ENCODE measurements at regions not wholly inside any gene's neighbourhood (a gene's known extent, or its start where the extent isn't known, plus 50 kb on each side); places are given as distances from the start of the nearest gene placed in this dataset.
"Not testable (repeated sequence)": the region's sequence is repeated elsewhere in the genome, so short reads cannot be mapped to it uniquely, and the experiment has no call there.

DNA sequence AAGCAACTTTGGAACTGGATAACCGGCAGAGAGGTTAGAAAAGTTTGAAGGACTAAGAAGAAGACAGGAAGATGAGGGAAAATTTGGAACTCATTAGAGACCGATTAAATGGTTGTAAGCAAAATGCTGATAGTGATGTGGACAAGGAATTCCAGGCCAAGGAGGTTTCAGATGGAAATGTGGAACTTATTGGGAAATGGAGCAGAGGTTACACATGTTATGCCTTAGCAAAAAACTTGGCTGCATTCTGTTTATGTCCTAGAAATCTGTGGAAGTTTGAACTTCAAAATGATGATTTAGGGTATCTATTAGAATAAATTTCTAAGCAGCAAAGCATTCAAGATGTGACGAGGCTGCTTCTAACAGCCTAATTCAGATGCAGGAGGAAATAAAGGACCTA is 675.1 kb upstream of the SYT4 start:
- no peaks in the 10 kb centered on the region for H3K27me3 ChIP-seq (ENCODE audit: control insufficient read depth, insufficient read depth, low read length)
- H3K27ac ChIP-seq (ENCODE audit: low read depth, low read length), result no peak overlapping the region
- H3K4me1 ChIP-seq (ENCODE audit: control insufficient read depth, insufficient read depth, low read length), result no peaks in the 10 kb centered on the region
- H3K9ac ChIP-seq (ENCODE audit: low read length), result no peak overlapping the region
- peaks cover 16% of the 10 kb centered on the region for H3K9me3 ChIP-seq (ENCODE audit: control insufficient read depth, insufficient read depth, low read depth, low read length)
- H3K36me3 ChIP-seq (ENCODE audit: control insufficient read depth, insufficient read depth, low read length), result no peaks in the 10 kb centered on the region
- H3K4me3 ChIP-seq (ENCODE audit: low read depth, low read length), result no peak overlapping the region

DNA sequence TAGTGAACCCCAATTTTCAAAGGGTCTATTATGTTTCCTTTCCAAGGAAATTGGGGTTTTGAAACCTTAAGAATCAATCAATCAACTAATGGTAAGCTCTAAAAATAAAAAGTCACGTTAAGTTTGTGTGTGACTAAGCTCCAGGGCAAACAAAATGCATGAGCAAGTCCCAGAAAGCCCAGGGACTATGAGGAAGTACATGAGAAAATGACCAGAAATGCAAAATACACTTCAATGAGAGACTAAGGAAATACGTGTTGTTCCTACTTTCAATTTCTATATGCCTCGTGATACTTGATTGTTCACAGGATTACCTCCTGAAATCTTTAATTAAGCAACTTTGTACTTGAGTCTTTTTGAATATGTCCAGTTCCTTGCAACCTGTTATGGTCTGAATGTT is 684.4 kb upstream of the SYT4 start:
- Histone ChIP-seq H3K9ac (ENCODE audit: low read length) (no peak overlapping the region), H3K9me3 (ENCODE audit: control insufficient read depth, insufficient read depth, low read depth, low read length) (no peaks in the 10 kb centered on the region), H3K4me1 (ENCODE audit: control insufficient read depth, insufficient read depth, low read length) (no peaks in the 10 kb centered on the region), H3K36me3 (ENCODE audit: control insufficient read depth, insufficient read depth, low read length) (no peaks in the 10 kb centered on the region), H3K4me3 (ENCODE audit: low read depth, low read length) (no peak overlapping the region), H3K27ac (ENCODE audit: low read depth, low read length) (no peak overlapping the region), H3K27me3 (ENCODE audit: control insufficient read depth, insufficient read depth, low read length) (no peaks in the 10 kb centered on the region)

DNA sequence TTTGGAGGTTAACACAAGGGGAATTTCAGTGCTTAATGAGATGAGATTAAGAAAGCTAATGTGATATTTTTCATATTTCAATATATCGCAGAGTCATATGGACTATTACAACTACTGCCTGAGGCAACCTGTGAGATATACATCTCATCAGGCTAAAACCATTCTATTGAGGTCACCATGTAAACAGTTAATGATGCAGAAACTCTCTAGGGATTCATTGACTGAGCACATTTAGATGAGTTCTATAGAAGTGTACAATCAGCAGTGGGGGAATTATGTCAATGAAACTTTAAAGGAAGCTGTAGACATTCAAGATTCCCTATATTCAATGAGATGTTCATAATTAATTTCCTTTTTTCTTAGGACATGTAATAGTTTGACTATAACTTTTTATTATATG is 687.4 kb upstream of the SYT4 start:
- no peaks in the 10 kb centered on the region for H3K9me3 ChIP-seq (ENCODE audit: control insufficient read depth, insufficient read depth, low read depth, low read length)
- H3K27ac ChIP-seq (ENCODE audit: low read depth, low read length), result no peak overlapping the region
- H3K9ac ChIP-seq (ENCODE audit: low read length), result no peak overlapping the region
- no peaks in the 10 kb centered on the region for H3K36me3 ChIP-seq (ENCODE audit: control insufficient read depth, insufficient read depth, low read length)
- no peak overlapping the region for H3K4me3 ChIP-seq (ENCODE audit: low read depth, low read length)
- H3K27me3 ChIP-seq (ENCODE audit: control insufficient read depth, insufficient read depth, low read length), result no peaks in the 10 kb centered on the region
- no peaks in the 10 kb centered on the region for H3K4me1 ChIP-seq (ENCODE audit: control insufficient read depth, insufficient read depth, low read length)

DNA sequence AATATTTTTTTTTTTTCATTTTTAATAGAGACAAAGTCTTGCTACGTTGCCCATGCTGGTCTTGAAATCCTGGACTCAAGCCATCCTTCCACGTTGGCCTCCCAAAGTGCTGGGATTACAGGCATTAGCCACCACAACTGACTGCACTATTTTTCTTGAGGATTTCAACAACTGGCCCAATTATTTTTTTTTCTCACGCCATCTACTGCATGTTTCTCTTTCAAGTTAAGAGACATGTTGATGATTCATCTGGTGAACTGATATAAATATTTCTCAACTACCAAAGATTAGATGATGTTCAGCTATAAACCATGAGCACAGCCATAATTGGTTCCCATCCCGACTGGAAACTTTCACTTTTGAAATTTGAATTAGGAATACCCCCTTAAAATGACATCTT is 688.4 kb upstream of the SYT4 start:
- no peak overlapping the region for H3K9ac ChIP-seq (ENCODE audit: low read length)
- H3K27ac ChIP-seq (ENCODE audit: low read depth, low read length), result no peak overlapping the region
- H3K9me3 ChIP-seq (ENCODE audit: control insufficient read depth, insufficient read depth, low read depth, low read length), result no peaks in the 10 kb centered on the region
- H3K4me1 ChIP-seq (ENCODE audit: control insufficient read depth, insufficient read depth, low read length), result no peaks in the 10 kb centered on the region; the same call in 1 of the 2 replicates
- H3K36me3 ChIP-seq (ENCODE audit: control insufficient read depth, insufficient read depth, low read length), result no peaks in the 10 kb centered on the region
- H3K4me3 ChIP-seq (ENCODE audit: low read depth, low read length), result no peak overlapping the region
- no peaks in the 10 kb centered on the region for H3K27me3 ChIP-seq (ENCODE audit: control insufficient read depth, insufficient read depth, low read length)

DNA sequence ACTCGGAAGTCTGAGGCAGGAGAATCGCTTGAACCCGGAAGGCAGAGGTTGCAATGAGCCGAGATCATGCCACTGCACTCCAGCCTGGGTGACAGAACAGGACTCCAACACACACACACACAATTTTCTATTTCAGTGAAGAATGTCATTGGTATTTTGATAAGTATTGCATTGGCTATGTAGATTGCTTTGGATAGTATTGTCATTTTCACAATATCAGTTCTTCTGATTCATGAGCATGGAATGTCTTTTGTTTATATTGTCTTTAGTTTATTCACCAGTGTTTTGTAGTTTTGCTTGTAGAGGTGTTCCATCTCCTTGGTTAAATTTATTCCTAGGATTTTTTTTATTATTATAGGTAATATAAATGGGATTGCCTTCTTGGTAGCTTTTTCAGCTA is 693.4 kb upstream of the SYT4 start:
- no peaks in the 10 kb centered on the region; the same call in 1 of the 2 replicates for H3K4me1 ChIP-seq (ENCODE audit: control insufficient read depth, insufficient read depth, low read length)
- no peaks in the 10 kb centered on the region for H3K9me3 ChIP-seq (ENCODE audit: control insufficient read depth, insufficient read depth, low read depth, low read length)
- H3K36me3 ChIP-seq (ENCODE audit: control insufficient read depth, insufficient read depth, low read length), result no peaks in the 10 kb centered on the region
- H3K27me3 ChIP-seq (ENCODE audit: control insufficient read depth, insufficient read depth, low read length), result no peaks in the 10 kb centered on the region
- no peak overlapping the region for H3K27ac ChIP-seq (ENCODE audit: low read depth, low read length)
- H3K9ac ChIP-seq (ENCODE audit: low read length), result no peak overlapping the region
- no peak overlapping the region for H3K4me3 ChIP-seq (ENCODE audit: low read depth, low read length)

DNA sequence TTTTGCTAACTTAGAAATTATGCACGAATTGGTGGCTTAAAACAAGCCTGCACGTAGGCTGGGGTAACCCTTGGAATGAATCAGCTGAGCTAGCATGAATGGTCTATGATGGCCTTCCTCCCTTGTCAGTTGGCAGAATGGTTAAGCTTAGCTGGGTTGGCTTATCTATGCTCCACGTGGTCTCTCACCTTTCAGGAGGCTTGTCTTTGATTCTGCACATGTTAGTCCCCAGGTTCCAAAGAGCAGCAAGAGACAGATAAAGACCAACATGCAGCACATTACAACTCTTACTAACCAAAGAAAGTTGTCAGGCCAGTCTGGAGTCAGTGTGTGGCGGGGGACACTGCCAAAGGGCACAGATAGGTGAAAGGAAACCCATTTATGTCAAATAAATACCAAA is 700.9 kb upstream of the SYT4 start:
- no peak overlapping the region for H3K27ac ChIP-seq (ENCODE audit: low read depth, low read length)
- H3K4me3 ChIP-seq (ENCODE audit: low read depth, low read length), result no peak overlapping the region
- H3K4me1 ChIP-seq (ENCODE audit: control insufficient read depth, insufficient read depth, low read length), result no peaks in the 10 kb centered on the region
- H3K9me3 ChIP-seq (ENCODE audit: control insufficient read depth, insufficient read depth, low read depth, low read length), result no peaks in the 10 kb centered on the region
- H3K36me3 ChIP-seq (ENCODE audit: control insufficient read depth, insufficient read depth, low read length), result no peaks in the 10 kb centered on the region
- H3K27me3 ChIP-seq (ENCODE audit: control insufficient read depth, insufficient read depth, low read length), result no peaks in the 10 kb centered on the region
- H3K9ac ChIP-seq (ENCODE audit: low read length), result no peak overlapping the region

DNA sequence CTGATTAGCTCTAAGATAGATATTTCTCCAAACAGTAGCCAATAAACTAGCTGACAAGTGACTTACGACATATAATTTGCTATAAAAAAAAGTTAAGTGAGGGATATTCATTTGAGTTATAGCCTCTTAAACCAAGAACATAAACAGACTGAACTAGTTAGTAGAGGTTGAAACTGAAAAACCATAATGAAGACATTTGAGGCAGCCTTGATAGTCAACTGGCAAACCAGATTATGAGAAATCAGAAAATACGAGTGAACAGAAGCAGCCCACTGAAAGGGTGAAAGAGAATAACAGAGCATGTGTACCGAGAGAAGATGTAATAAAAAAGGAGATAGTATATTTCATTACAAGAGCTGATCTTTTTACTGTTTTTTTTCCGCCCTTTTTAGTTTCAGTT is 698.1 kb upstream of the SETBP1 start:
- peaks cover 6% of the 10 kb centered on the region; the same call in 1 of the 2 replicates for H3K9me3 ChIP-seq (ENCODE audit: control insufficient read depth, insufficient read depth, low read depth, low read length)

DNA sequence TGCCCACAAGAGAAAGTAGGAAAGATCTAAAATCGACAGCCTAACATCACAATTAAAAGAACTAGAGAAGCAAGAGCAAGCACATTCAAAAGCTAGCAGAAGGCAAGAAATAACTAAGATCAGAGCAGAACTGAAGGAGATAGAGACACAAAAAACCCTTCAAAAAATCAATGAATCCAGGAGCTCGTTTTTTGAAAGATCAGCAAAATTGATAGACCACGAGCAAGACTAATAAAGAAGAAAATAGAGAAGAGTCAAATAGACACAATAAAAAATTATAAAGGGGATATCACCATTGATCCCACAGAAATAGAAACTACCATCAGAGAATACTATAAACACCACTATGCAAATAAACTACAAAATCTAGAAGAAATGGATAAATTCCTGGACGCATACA is 693.6 kb upstream of the SETBP1 start:
- not testable (repeated sequence) for H3K4me1 ChIP-seq (ENCODE audit: control insufficient read depth, insufficient read depth, low read length); H3K4me3 ChIP-seq (ENCODE audit: low read depth, low read length); H3K9ac ChIP-seq (ENCODE audit: low read length); H3K27me3 ChIP-seq (ENCODE audit: control insufficient read depth, insufficient read depth, low read length); H3K9me3 ChIP-seq (ENCODE audit: control insufficient read depth, insufficient read depth, low read depth, low read length); H3K36me3 ChIP-seq (ENCODE audit: control insufficient read depth, insufficient read depth, low read length); H3K27ac ChIP-seq (ENCODE audit: low read depth, low read length)

More for the DNA sequence above, 698.1 kb upstream of the SETBP1 start:
- Histone ChIP-seq H3K4me3 (ENCODE audit: low read depth, low read length) (no peak overlapping the region), H3K27me3 (ENCODE audit: control insufficient read depth, insufficient read depth, low read length) (no peaks in the 10 kb centered on the region), H3K27ac (ENCODE audit: low read depth, low read length) (no peak overlapping the region), H3K4me1 (ENCODE audit: control insufficient read depth, insufficient read depth, low read length) (no peaks in the 10 kb centered on the region), H3K9ac (ENCODE audit: low read length) (no peak overlapping the region), H3K36me3 (ENCODE audit: control insufficient read depth, insufficient read depth, low read length) (no peaks in the 10 kb centered on the region)

DNA sequence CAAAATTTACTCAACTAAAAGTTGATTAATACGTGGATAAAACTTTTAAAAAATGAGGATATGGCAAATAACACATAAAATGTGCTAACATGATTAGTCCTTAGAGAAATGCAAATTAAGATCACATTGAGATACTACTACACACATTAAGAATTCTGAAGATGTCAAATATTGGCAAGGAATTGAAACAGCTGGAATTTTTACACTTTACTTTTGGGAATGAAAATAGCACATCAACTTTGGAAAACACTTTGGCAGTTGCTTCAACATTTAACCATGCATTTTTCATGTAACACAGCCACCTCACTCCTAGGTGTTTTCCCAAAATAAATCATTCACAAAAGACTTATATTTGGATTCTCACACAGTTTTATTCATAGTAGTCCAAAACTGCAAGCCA is 687.9 kb upstream of the SETBP1 start:
- H3K27me3 ChIP-seq (ENCODE audit: control insufficient read depth, insufficient read depth, low read length), result no peaks in the 10 kb centered on the region
- no peak overlapping the region for H3K9ac ChIP-seq (ENCODE audit: low read length)
- H3K4me3 ChIP-seq (ENCODE audit: low read depth, low read length), result no peak overlapping the region
- H3K27ac ChIP-seq (ENCODE audit: low read depth, low read length), result no peak overlapping the region
- H3K9me3 ChIP-seq (ENCODE audit: control insufficient read depth, insufficient read depth, low read depth, low read length), result no peaks in the 10 kb centered on the region
- H3K36me3 ChIP-seq (ENCODE audit: control insufficient read depth, insufficient read depth, low read length), result no peaks in the 10 kb centered on the region
- H3K4me1 ChIP-seq (ENCODE audit: control insufficient read depth, insufficient read depth, low read length), result no peaks in the 10 kb centered on the region

DNA sequence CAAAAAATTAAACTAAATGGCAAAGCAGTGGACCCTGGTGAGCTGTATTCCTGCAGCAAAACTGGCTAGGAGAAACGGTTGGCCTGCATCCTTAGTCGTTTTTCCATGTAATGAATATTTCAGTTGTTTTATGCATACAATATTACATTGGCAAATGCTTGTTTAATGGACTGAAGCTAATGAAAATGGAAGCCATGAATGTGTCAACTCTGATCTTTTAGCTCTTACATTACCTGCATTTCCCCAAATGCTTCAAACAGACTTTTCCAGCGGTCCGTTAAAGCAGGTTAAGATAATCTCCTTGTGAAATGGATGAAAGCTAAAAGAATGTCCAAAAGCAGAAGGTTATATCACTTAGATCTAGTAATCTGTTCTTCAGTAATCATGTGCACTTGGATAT is 686.3 kb upstream of the SETBP1 start:
- H3K4me1 ChIP-seq (ENCODE audit: control insufficient read depth, insufficient read depth, low read length), result no peaks in the 10 kb centered on the region
- H3K9me3 ChIP-seq (ENCODE audit: control insufficient read depth, insufficient read depth, low read depth, low read length), result no peaks in the 10 kb centered on the region
- no peaks in the 10 kb centered on the region for H3K36me3 ChIP-seq (ENCODE audit: control insufficient read depth, insufficient read depth, low read length)
- H3K27me3 ChIP-seq (ENCODE audit: control insufficient read depth, insufficient read depth, low read length), result no peaks in the 10 kb centered on the region
- no peak overlapping the region for H3K4me3 ChIP-seq (ENCODE audit: low read depth, low read length)
- H3K27ac ChIP-seq (ENCODE audit: low read depth, low read length), result no peak overlapping the region
- H3K9ac ChIP-seq (ENCODE audit: low read length), result no peak overlapping the region

DNA sequence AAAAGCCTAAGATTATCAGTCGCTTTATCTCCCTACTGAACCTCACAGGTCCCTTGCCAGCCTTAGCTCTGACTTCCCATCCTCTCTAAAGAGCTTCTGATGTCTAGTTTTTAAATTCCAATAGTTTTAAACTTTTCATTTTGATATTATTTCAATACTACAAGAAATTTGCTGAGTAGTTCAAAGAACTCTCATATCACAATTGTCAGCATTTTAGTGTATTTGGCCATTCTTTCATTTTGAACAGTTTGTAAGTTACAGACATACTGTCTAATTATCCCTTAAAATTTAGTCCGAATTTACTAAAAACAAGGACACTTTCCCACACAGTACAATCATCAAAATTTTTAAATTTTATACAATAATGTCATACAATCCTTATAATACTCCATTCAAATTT is 666.8 kb upstream of the SETBP1 start:
- Histone ChIP-seq H3K36me3 (ENCODE audit: control insufficient read depth, insufficient read depth, low read length) (no peaks in the 10 kb centered on the region), H3K9me3 (ENCODE audit: control insufficient read depth, insufficient read depth, low read depth, low read length) (no peaks in the 10 kb centered on the region), H3K4me3 (ENCODE audit: low read depth, low read length) (no peak overlapping the region), H3K4me1 (ENCODE audit: control insufficient read depth, insufficient read depth, low read length) (no peaks in the 10 kb centered on the region), H3K27ac (ENCODE audit: low read depth, low read length) (no peak overlapping the region), H3K27me3 (ENCODE audit: control insufficient read depth, insufficient read depth, low read length) (no peaks in the 10 kb centered on the region), H3K9ac (ENCODE audit: low read length) (no peak overlapping the region)

DNA sequence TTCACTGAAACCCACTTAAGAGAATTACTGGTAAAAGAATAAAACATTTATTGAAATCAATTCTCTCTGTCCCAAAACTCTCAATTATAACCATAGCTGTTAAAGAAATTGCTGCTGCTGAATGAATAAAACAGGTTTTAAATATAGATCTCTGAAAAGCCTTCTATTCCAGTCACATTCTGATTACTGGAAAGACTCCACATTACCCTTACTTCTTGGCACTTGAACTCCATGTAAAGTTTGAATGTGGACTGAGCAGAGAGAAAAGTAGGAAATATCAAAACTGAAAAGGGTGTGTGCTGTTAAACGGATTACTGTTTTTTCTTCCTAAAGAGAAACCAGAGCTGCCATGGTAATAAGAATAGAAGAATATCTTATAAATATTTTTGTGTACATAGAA is 655.3 kb upstream of the SETBP1 start:
- Histone ChIP-seq H3K36me3 (ENCODE audit: control insufficient read depth, insufficient read depth, low read length) (no peaks in the 10 kb centered on the region), H3K27ac (ENCODE audit: low read depth, low read length) (no peak overlapping the region), H3K27me3 (ENCODE audit: control insufficient read depth, insufficient read depth, low read length) (no peaks in the 10 kb centered on the region), H3K4me1 (ENCODE audit: control insufficient read depth, insufficient read depth, low read length) (no peaks in the 10 kb centered on the region), H3K9ac (ENCODE audit: low read length) (no peak overlapping the region), H3K9me3 (ENCODE audit: control insufficient read depth, insufficient read depth, low read depth, low read length) (peaks cover 30% of the 10 kb centered on the region), H3K4me3 (ENCODE audit: low read depth, low read length) (no peak overlapping the region)
